ENCODE measurements at regions not wholly inside any gene's neighbourhood (a gene's known extent, or its start where the extent isn't known, plus 50 kb on each side); places are given as distances from the start of the nearest gene placed in this dataset.

GRCh38 chr4:111880116-111880515, 265.1 kb upstream of the FAM241A start:
- no peak for TF ChIP-seq EZH2 (IDR thresholded peaks at IDR 0.05; ENCODE audit: borderline replicate concordance)
- no peak for TF ChIP-seq CTCF (IDR thresholded peaks at IDR 0.05; ENCODE audit: poor library complexity)
